Inflammatory macrophage treated with lipopolysaccharide for 4 hours (primary cell): ENCODE measurements at regions not wholly inside any gene's neighbourhood (a gene's known extent, or its start where the extent isn't known, plus 50 kb on each side); places are given as distances from the start of the nearest gene placed in this dataset.

ENCODE experiments used
- DNase-seq: peaks from one replicate; pipeline ENCODE4 v3.0.0-alpha.2; 2020

DNA sequence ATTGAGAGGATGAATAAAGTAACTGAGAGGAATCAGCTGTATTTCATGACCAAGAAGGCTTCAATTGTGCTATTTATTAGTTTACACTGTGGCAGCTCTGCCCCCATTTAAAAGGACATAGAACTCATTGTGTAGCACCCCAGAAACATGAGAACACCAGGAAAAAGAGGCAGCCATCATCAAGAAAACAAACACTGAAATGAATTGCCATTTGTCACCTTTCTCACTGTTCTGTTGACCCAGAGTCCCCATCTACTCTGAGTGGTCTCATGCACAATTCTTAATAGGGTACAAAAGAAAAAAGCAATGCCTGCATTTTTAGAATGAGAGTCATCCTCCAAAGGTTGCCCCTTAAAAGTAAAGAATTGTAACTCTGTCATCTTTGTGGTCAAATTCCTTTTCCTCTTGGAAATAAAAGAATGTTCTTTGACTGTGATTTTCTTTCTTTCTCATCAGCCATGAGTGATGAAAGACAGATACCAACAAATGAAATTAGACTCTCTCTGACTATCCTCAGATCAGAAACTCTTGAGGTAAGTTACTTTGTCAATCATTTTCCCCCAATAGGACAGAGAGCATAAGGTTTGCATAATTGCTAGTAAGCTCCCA, 1941.9 kb upstream of the PIK3C3 start:
- no peak for DNase-seq

DNA sequence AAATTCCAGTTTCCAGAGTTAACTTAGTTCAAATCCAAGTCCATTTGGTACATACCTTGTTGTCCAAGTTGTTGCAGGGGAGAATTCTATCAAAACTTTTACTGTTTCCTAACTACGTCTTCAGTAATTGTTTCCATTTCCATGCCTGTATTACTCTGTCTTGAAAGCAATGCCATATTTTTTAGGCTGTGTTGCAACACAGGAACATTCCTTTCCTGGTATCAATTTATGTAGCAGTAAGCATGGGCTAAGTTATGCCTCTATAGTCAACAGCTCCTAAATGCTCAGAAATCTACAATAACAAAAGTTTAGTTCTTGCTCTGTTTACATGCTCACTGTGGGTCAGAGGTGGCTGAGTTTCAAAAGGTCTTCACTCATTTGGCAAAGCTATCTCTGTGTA, 1943.8 kb upstream of the PIK3C3 start:
- no peak for DNase-seq

- no peak for DNase-seq
Measured at GRCh38 chr18:40006634-40007033, 1948.4 kb upstream of the PIK3C3 start.

DNA sequence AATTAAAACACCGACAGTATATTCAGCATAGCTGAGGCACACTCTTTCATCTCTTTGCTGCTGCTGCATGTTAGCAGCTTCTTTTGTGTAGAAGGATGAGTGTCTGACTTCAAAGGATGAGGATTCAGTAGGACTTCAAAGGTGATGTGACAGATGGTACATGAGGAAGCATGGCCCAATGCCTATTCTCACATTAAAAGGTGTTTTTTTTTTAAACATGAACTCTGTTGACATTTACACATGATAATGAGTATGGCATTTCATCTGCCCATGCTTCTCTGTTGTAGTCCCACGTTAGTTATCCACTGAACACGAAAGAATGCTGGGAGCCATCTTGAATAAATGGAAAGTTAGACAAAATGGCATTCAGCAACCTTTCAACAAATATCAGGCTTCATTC, 1950.8 kb upstream of the PIK3C3 start:
- no peak for DNase-seq

DNA sequence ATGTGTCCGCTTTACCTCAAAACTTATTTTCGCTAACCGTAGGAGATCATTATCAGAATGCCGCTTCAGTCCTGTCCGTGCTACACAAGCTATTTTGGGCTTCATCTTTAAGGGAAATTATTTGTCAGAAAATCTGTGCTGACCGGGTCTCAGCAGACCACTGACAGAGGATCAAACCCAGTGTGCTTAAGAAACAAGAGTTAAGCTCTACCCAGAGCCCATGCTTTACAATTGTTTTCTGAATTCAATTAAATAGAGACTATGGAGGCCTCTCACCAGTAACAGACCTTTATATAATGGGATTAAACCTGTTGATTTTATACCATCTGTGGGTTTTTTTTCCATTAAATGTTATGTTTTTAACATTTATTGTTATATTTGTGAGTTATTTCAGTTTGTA, 1956.7 kb upstream of the PIK3C3 start:
- no peak for DNase-seq

- DNase-seq, result no peak
Measured at GRCh38 chr18:39994498-39994897, 1960.5 kb upstream of the PIK3C3 start.

- no peak for DNase-seq
Measured at GRCh38 chr18:39991696-39992265, 1963.3 kb upstream of the PIK3C3 start.

- DNase-seq, result no peak
Measured at GRCh38 chr18:39990540-39990939, 1964.5 kb upstream of the PIK3C3 start.

GRCh38 chr18:39976771-39977170, 1978.3 kb upstream of the PIK3C3 start:
- DNase-seq, result no peak

- DNase-seq, result no peak
Measured at GRCh38 chr18:39972521-39972920, 1982.5 kb upstream of the PIK3C3 start.

GRCh38 chr18:39969803-39970494, 1985.1 kb upstream of the PIK3C3 start:
- DNase-seq, result no peak

GRCh38 chr18:39966275-39966674, 1988.8 kb upstream of the PIK3C3 start:
- no peak for DNase-seq

GRCh38 chr18:39962546-39962945, 1992.5 kb upstream of the PIK3C3 start:
- DNase-seq, result no peak

DNA sequence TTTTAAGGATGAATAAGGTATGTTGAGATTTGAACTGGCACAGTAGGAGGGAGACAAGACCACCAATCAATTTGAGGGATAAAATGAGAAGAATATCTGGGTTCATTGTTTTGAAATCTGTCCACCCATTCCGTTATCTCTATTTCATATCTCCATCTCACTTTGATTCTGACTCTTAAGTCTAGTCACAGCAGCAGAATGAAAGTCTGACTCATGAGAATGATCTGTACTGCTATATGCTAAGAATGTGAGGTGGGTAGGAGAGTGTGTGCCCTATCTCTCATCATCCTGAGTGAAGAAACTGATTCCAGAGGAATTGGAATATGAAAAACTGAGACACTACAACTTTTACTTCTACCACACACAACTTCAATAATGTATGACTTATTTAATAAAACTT, 1994.5 kb upstream of the PIK3C3 start:
- DNase-seq, result no peak

GRCh38 chr18:39959839-39960238, 1995.2 kb upstream of the PIK3C3 start:
- DNase-seq, result no peak

DNA sequence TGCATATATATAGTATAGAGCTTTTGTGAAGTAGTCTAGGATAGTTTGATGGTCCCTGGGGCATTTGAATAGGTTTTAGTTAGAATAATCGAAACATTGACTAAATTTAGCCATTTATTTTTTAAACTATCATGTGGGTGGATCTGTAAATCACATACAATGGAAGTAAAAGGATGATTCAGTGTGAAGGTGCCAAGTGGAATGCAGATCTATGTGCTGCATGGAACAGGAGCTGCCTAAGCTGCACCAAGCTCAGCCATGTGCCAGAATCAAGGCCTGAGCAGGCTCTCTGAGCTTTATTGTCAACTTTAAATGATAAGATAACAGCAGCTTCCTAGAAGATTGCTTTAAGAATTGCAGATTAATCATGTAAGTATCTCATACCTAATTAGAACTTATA, 1996.2 kb upstream of the PIK3C3 start:
- no peak for DNase-seq

DNA sequence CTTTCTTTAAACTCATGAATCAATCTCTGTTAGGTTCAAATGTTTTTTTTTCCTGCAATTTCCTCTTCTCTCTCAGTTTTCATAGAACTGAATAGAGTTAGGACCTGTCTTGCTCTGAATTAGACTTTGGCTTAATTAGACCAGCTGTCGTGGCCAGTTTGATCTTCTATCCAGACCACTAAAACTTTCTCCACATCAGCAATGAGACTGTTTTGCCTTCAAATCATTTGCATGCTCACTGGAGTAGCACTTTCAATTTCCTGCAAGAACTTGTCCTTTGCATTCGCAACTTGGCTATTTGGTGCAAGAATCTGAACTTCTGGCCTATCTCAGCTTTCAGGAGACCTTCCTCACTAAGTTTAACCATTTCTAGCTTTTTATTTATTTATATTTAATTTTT, 2002.2 kb upstream of the PIK3C3 start:
- no peak for DNase-seq

GRCh38 chr18:39951142-39951720, 2003.8 kb upstream of the PIK3C3 start:
- DNase-seq, result no peak

- DNase-seq, result no peak
Measured at GRCh38 chr18:39946623-39947061, 2008.4 kb upstream of the PIK3C3 start.

- DNase-seq, result no peak
Measured at GRCh38 chr18:39945076-39945475, 2010.0 kb upstream of the PIK3C3 start.

DNA sequence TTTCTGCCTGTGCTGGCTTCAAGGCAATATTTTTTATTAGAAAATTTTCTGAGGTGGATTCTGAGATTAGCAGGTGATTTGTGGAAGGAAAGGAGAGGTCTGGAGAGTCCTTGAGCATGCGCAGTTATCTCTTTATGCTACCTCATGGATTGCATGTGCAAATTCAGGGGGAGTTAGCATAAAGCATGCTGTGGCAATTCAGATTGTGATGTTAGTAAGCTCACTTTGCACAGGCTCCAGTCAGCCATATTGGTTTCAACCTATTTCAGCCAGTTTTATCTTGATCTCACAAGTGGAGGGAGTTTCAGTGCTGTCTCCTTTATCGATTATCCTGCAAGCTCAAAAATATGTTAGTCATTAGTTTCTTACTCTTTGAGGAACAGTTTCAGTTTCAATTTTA, 2012.3 kb upstream of the PIK3C3 start:
- DNase-seq, result peak; percentile 2

GRCh38 chr18:39938676-39939608, 2016.1 kb upstream of the PIK3C3 start:
- no peak for DNase-seq

DNA sequence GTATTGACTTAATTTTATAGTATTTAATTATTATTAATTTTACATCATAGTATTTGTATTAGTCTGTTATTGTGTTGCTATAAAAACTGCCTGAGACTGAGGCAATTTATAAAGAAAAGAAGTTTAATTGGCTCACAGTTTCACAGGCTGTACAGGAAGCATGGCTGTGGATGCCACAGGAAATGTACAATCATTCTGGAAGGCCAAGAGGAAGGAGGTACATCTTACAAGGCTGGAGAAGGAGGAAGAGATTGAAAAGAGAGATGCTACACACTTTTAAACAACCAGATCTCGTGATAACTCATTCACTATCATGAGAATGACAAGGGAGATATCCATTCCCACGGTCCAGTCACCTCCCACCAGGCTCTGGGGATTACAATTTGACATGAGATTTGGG, 2019.4 kb upstream of the PIK3C3 start:
- no peak for DNase-seq
